KMS-11 (cell line): ENCODE measurements at regions not wholly inside any gene's neighbourhood (a gene's known extent, or its start where the extent isn't known, plus 50 kb on each side); places are given as distances from the start of the nearest gene placed in this dataset.

Source experiments
- H2AFZ ChIP-seq: fragments of 200-600 bp; sonication (generic); 2 replicates; pipeline ENCODE4 v1.6.1; 2016; ENCODE audit warnings: antibody characterized with exemption, mixed run types, low read depth
- H3K27ac ChIP-seq: fragments of 200-600 bp; sonication (generic); 2 replicates; pipeline ENCODE4 v1.6.1; 2016; ENCODE audit warnings: mild to moderate bottlenecking, mixed run types
- H3K27me3 ChIP-seq: fragments of 200-600 bp; sonication (generic); 2 replicates; pipeline ENCODE4 v1.6.1; 2017; ENCODE audit warnings: mild to moderate bottlenecking, low read depth, mixed run types, moderate library complexity; ENCODE audit not compliant: insufficient read depth
- H3K36me3 ChIP-seq: fragments of 200-600 bp; sonication (generic); 2 replicates; pipeline ENCODE4 v1.6.1; 2017; ENCODE audit warnings: mild to moderate bottlenecking, mixed run types; ENCODE audit not compliant: insufficient read depth
- H3K4me1 ChIP-seq: fragments of 200-600 bp; sonication (generic); 2 replicates; pipeline ENCODE4 v1.6.1; 2016; ENCODE audit warnings: mild to moderate bottlenecking, low read depth, mixed run types; ENCODE audit not compliant: poor library complexity, severe bottlenecking
- H3K4me2 ChIP-seq: fragments of 200-600 bp; sonication (generic); 2 replicates; pipeline ENCODE4 v1.7.0; 2016; ENCODE audit warnings: mild to moderate bottlenecking, mixed run types
- H3K4me3 ChIP-seq: fragments of 200-600 bp; sonication (generic); IDR thresholded peaks from 2 replicates; pipeline ENCODE4 v1.6.1; 2017; ENCODE audit warnings: low read depth, low read length, mixed read lengths; ENCODE audit not compliant: insufficient read depth
- H3K79me2 ChIP-seq: fragments of 200-600 bp; sonication (generic); 2 replicates; pipeline ENCODE4 v1.6.1; 2016; ENCODE audit warnings: low read depth, mixed run types; ENCODE audit not compliant: insufficient read depth
- H3K9ac ChIP-seq: fragments of 200-600 bp; sonication (generic); 2 replicates; pipeline ENCODE4 v1.6.1; 2016; ENCODE audit warnings: mild to moderate bottlenecking, mixed run types
- H4K20me1 ChIP-seq: fragments of 200-600 bp; sonication (generic); 2 replicates; pipeline ENCODE4 v1.6.1; 2016; ENCODE audit warnings: mild to moderate bottlenecking, mixed run types; ENCODE audit not compliant: insufficient read depth
- TF ChIP-seq, protein P1 (sequence below): fragments of 200-600 bp; sonication (generic); conservative IDR thresholded peaks from 2 replicates; pipeline ENCODE4 v1.6.1; 2017; ENCODE audit warnings: low read depth, mild to moderate bottlenecking, antibody characterized with exemption, low read length, moderate library complexity, mixed read lengths

DNA sequence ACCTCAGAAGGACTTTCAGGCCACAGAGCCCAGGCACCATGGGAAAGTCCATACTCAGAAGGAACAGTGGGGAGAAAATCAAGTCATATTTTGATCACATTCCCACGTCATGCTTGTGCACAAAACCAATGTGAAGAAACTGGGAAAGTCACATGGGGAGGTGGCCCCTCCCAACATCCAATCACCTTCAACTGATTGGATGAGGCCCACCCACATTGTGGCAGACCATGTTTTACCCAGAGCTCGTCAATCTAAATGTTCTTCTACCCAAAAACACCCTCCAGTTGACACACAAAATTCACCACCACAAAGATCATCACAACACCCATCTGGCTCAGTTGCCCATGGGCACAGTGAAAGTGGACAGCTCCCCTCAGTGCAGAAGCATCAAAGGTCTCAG lies 248.2 kb upstream of the IGF1R start:
- Histone ChIP-seq H3K27me3 (no peaks in the 10 kb centered on the region), H3K4me2 (no peak overlapping the region), H3K36me3 (no peaks in the 10 kb centered on the region), H3K9ac (no peak overlapping the region), H2AFZ (no peak overlapping the region), H4K20me1 (no peaks in the 10 kb centered on the region), H3K27ac (no peak overlapping the region), H3K4me3 (no peak overlapping the region), H3K4me1 (peaks cover 7% of the 10 kb centered on the region), H3K79me2 (no peaks in the 10 kb centered on the region)
- TF ChIP-seq, protein P1, sequence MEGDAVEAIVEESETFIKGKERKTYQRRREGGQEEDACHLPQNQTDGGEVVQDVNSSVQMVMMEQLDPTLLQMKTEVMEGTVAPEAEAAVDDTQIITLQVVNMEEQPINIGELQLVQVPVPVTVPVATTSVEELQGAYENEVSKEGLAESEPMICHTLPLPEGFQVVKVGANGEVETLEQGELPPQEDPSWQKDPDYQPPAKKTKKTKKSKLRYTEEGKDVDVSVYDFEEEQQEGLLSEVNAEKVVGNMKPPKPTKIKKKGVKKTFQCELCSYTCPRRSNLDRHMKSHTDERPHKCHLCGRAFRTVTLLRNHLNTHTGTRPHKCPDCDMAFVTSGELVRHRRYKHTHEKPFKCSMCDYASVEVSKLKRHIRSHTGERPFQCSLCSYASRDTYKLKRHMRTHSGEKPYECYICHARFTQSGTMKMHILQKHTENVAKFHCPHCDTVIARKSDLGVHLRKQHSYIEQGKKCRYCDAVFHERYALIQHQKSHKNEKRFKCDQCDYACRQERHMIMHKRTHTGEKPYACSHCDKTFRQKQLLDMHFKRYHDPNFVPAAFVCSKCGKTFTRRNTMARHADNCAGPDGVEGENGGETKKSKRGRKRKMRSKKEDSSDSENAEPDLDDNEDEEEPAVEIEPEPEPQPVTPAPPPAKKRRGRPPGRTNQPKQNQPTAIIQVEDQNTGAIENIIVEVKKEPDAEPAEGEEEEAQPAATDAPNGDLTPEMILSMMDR: no peak

GRCh38 chr15:98401029-98401428 lies 247.3 kb upstream of the IGF1R start:
- TF ChIP-seq, protein P1: no peak
- H3K27me3 ChIP-seq: no peaks in the 10 kb centered on the region

GRCh38 chr15:98402486-98402885 lies 245.9 kb upstream of the IGF1R start:
- no peak overlapping the region for H3K4me2 ChIP-seq
- H3K79me2 ChIP-seq: no peaks in the 10 kb centered on the region
- no peak overlapping the region for H3K27ac ChIP-seq
- peaks cover 20% of the 10 kb centered on the region for H3K4me1 ChIP-seq
- no peaks in the 10 kb centered on the region for H3K36me3 ChIP-seq
- no peaks in the 10 kb centered on the region for H3K27me3 ChIP-seq
- TF ChIP-seq, protein P1: no peak
- H4K20me1 ChIP-seq: no peaks in the 10 kb centered on the region
- no peak overlapping the region for H3K4me3 ChIP-seq
- no peak overlapping the region for H2AFZ ChIP-seq
- H3K9ac ChIP-seq: no peak overlapping the region

More at GRCh38 chr15:98401029-98401428, 247.3 kb upstream of the IGF1R start:
- H3K4me1 ChIP-seq: peaks cover 16% of the 10 kb centered on the region
- H4K20me1 ChIP-seq: no peaks in the 10 kb centered on the region
- no peak overlapping the region for H3K27ac ChIP-seq
- no peak overlapping the region for H2AFZ ChIP-seq
- no peaks in the 10 kb centered on the region for H3K36me3 ChIP-seq
- H3K4me3 ChIP-seq: no peak overlapping the region
- no peak overlapping the region for H3K9ac ChIP-seq
- no peaks in the 10 kb centered on the region for H3K79me2 ChIP-seq
- no peak overlapping the region for H3K4me2 ChIP-seq

DNA sequence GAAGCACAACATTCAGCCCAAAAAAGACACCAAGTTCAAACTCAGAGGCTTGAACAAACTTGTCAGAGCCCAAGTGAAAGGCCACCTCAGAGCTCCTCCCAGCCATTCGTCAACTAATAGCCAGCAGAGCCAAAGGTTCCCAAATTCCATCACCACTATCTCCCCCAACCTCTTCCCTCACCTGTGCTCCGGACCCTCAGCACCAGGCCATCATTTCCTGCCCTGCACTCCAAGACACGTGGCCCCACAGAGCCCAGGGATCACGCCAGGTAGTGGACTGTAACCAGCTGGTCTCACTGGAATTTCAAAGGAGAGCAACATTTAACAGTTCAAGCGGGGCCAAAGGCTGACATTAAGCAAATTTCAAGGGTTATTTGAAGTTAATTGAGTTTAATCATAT lies 245.2 kb upstream of the IGF1R start:
- Histone ChIP-seq H3K4me1 (peaks cover 20% of the 10 kb centered on the region), H3K36me3 (no peaks in the 10 kb centered on the region), H3K79me2 (no peaks in the 10 kb centered on the region), H2AFZ (no peak overlapping the region), H3K4me2 (no peak overlapping the region), H3K9ac (no peak overlapping the region), H3K27ac (no peak overlapping the region), H4K20me1 (no peaks in the 10 kb centered on the region), H3K27me3 (no peaks in the 10 kb centered on the region), H3K4me3 (no peak overlapping the region)
- TF ChIP-seq, protein P1: no peak
